HG02763 (cell line): ENCODE measurements at regions not wholly inside any gene's neighbourhood (a gene's known extent, or its start where the extent isn't known, plus 50 kb on each side); places are given as distances from the start of the nearest gene placed in this dataset.

Source experiments
- ATAC-seq: cut with Tn5 transposase; IDR thresholded peaks from one replicate; pipeline ENCODE4 v1.9.1; 2021; ENCODE audit warnings: mild to moderate bottlenecking, moderate library complexity; ENCODE audit not compliant: unreplicated experiment

GRCh38 chr3:24639481-24640329 is 145.1 kb upstream of the THRB start:
- no peak for ATAC-seq

GRCh38 chr3:24640330-24640877 is 145.8 kb upstream of the THRB start:
- no peak for ATAC-seq

- ATAC-seq: no peak
Measured at GRCh38 chr3:24641628-24642027, 147.0 kb upstream of the THRB start.

GRCh38 chr3:24645047-24645446 is 150.4 kb upstream of the THRB start:
- no peak for ATAC-seq

- ATAC-seq: no peak
Measured at GRCh38 chr3:24646790-24647189, 152.1 kb upstream of the THRB start.

GRCh38 chr3:24648063-24648462 is 153.4 kb upstream of the THRB start:
- ATAC-seq: no peak

- ATAC-seq: no peak
Measured at GRCh38 chr3:24650839-24651238, 156.2 kb upstream of the THRB start.

GRCh38 chr3:24657870-24658510 is 163.3 kb upstream of the THRB start:
- ATAC-seq: no peak

GRCh38 chr3:24661175-24661584 is 166.5 kb upstream of the THRB start:
- no peak for ATAC-seq

- no peak for ATAC-seq
Measured at GRCh38 chr3:24662449-24663345, 168.0 kb upstream of the THRB start.

GRCh38 chr3:24663406-24663805 is 168.8 kb upstream of the THRB start:
- ATAC-seq: no peak

- no peak for ATAC-seq
Measured at GRCh38 chr3:24668039-24668438, 173.4 kb upstream of the THRB start.

GRCh38 chr3:24670871-24671270 is 176.2 kb upstream of the THRB start:
- ATAC-seq: no peak

- no peak for ATAC-seq
Measured at GRCh38 chr3:24673596-24673995, 178.9 kb upstream of the THRB start.

GRCh38 chr3:24674261-24674660 is 179.6 kb upstream of the THRB start:
- ATAC-seq: no peak

GRCh38 chr3:24678021-24678420 is 183.4 kb upstream of the THRB start:
- no peak for ATAC-seq

- ATAC-seq: no peak
Measured at GRCh38 chr3:24678421-24678865, 183.8 kb upstream of the THRB start.

- ATAC-seq: no peak
Measured at GRCh38 chr3:24679429-24679828, 184.8 kb upstream of the THRB start.

GRCh38 chr3:24680214-24680967 is 185.7 kb upstream of the THRB start:
- peak; percentile 77 for ATAC-seq

- ATAC-seq: no peak
Measured at GRCh38 chr3:24682141-24682547, 187.5 kb upstream of the THRB start.
